ENCODE measurements at regions not wholly inside any gene's neighbourhood (a gene's known extent, or its start where the extent isn't known, plus 50 kb on each side); places are given as distances from the start of the nearest gene placed in this dataset.

GRCh38 chr3:55296030-55296429 lies 191.1 kb downstream of the WNT5A start:
- no peak for TF ChIP-seq GATA2 (IDR thresholded peaks at IDR 0.05; ENCODE audit: low read depth, low read length)
- no peak for TF ChIP-seq GATA3 (IDR thresholded peaks at IDR 0.05; ENCODE audit: low read depth, low read length)

Data from SH-SY5Y (cell line).